ENCODE measurements at regions not wholly inside any gene's neighbourhood (a gene's known extent, or its start where the extent isn't known, plus 50 kb on each side); places are given as distances from the start of the nearest gene placed in this dataset.

DNA sequence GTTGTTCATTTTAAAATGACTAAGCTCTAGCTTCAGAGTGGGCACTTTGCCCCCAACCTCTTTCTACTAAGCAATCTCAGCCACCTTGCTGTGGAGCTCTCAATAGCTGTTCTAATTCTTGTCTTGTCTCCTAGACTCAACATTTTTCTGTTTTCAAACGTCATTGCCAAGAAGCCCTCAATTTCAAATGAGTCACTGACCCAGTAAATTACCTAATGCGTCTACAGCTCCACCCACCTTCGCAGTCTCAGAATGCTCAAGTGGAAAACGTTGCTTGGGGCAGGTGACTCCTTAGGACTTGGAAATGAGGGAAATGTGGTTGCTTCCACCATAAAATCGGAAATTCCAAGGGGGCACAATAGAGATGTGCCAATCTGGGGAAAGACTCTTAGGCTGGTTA is 59.0 kb downstream of the ING2 start:
- TF ChIP-seq, protein P1, sequence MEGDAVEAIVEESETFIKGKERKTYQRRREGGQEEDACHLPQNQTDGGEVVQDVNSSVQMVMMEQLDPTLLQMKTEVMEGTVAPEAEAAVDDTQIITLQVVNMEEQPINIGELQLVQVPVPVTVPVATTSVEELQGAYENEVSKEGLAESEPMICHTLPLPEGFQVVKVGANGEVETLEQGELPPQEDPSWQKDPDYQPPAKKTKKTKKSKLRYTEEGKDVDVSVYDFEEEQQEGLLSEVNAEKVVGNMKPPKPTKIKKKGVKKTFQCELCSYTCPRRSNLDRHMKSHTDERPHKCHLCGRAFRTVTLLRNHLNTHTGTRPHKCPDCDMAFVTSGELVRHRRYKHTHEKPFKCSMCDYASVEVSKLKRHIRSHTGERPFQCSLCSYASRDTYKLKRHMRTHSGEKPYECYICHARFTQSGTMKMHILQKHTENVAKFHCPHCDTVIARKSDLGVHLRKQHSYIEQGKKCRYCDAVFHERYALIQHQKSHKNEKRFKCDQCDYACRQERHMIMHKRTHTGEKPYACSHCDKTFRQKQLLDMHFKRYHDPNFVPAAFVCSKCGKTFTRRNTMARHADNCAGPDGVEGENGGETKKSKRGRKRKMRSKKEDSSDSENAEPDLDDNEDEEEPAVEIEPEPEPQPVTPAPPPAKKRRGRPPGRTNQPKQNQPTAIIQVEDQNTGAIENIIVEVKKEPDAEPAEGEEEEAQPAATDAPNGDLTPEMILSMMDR (IDR thresholded peaks at IDR 0.05), result no peak
- no peak for TF ChIP-seq POLR2A (IDR thresholded peaks at IDR 0.05)
- TF ChIP-seq POLR2AphosphoS5 (IDR thresholded peaks at IDR 0.05), result no peak

All from stomach (tissue), 4 donors.